ENCODE measurements at regions not wholly inside any gene's neighbourhood (a gene's known extent, or its start where the extent isn't known, plus 50 kb on each side); places are given as distances from the start of the nearest gene placed in this dataset.
A peak's percentile ranks its signal among the peaks of the same experiment; 100 is the strongest.

- no peak for DNase-seq (ENCODE audit: low read depth in 2 of 2)
Observed at GRCh38 chrX:46447384-46447783, 97.8 kb downstream of the ZNF674 start.

GRCh38 chrX:46446727-46447378 lies 98.4 kb downstream of the ZNF674 start:
- DNase-seq (ENCODE audit: low read depth in 2 of 2): peak; percentile 58 to 81

- no peak for DNase-seq (ENCODE audit: low read depth in 2 of 2)
Observed at GRCh38 chrX:46444011-46444410, 101.2 kb downstream of the ZNF674 start.

- DNase-seq (ENCODE audit: low read depth in 2 of 2): no peak
Observed at GRCh38 chrX:46436744-46437143, 108.5 kb downstream of the ZNF674 start.

GRCh38 chrX:46433892-46434291 lies 111.3 kb downstream of the ZNF674 start:
- no peak for DNase-seq (ENCODE audit: low read depth in 2 of 2)

- peak; percentile 21 to 65 for DNase-seq (ENCODE audit: low read depth in 2 of 2)
Observed at GRCh38 chrX:46408553-46409407, 136.4 kb downstream of the ZNF674 start.

GRCh38 chrX:46407753-46408130 lies 137.5 kb downstream of the ZNF674 start:
- DNase-seq (ENCODE audit: low read depth in 2 of 2): no peak

GRCh38 chrX:46407036-46407752 lies 138.0 kb downstream of the ZNF674 start:
- no peak for DNase-seq (ENCODE audit: low read depth in 2 of 2)

GRCh38 chrX:46404774-46405173 lies 140.4 kb downstream of the ZNF674 start:
- DNase-seq (ENCODE audit: low read depth in 2 of 2): no peak

GRCh38 chrX:46400530-46401443 lies 144.4 kb downstream of the ZNF674 start:
- DNase-seq (ENCODE audit: low read depth in 2 of 2): no peak

GRCh38 chrX:46398874-46399273 lies 146.3 kb downstream of the ZNF674 start:
- DNase-seq (ENCODE audit: low read depth in 2 of 2): no peak

- no peak for DNase-seq (ENCODE audit: low read depth in 2 of 2)
Observed at GRCh38 chrX:46398126-46398525, 147.1 kb downstream of the ZNF674 start.

- no peak for DNase-seq (ENCODE audit: low read depth in 2 of 2)
Observed at GRCh38 chrX:46386511-46386910, 158.7 kb downstream of the ZNF674 start.

GRCh38 chrX:46383006-46383405 lies 162.2 kb downstream of the ZNF674 start:
- no peak for DNase-seq (ENCODE audit: low read depth in 2 of 2)

- DNase-seq (ENCODE audit: low read depth in 2 of 2): no peak
Observed at GRCh38 chrX:46382595-46382994, 162.6 kb downstream of the ZNF674 start.

- DNase-seq (ENCODE audit: low read depth in 2 of 2): peak in 1 of 2 experiments; percentile 17
Observed at GRCh38 chrX:46381630-46382029, 163.6 kb downstream of the ZNF674 start.

- DNase-seq (ENCODE audit: low read depth in 2 of 2): no peak
Observed at GRCh38 chrX:46380148-46380752, 165.0 kb downstream of the ZNF674 start.

GRCh38 chrX:46376246-46376885 lies 168.9 kb downstream of the ZNF674 start:
- DNase-seq (ENCODE audit: low read depth in 2 of 2): peak in 1 of 2 experiments; percentile 10

GRCh38 chrX:46375831-46376230 lies 169.4 kb downstream of the ZNF674 start:
- no peak for DNase-seq (ENCODE audit: low read depth in 2 of 2)

- DNase-seq (ENCODE audit: low read depth in 2 of 2): no peak
Observed at GRCh38 chrX:46374371-46374770, 170.8 kb downstream of the ZNF674 start.

- no peak for DNase-seq (ENCODE audit: low read depth in 2 of 2)
Observed at GRCh38 chrX:46367491-46367890, 177.7 kb downstream of the ZNF674 start.

Data from stimulated activated CD4-positive, alpha-beta T cell treated with anti-CD3 and anti-CD28 coated beads, Interleukin-12 subunit alpha, Interleukin-12 subunit beta, amount 100 ng/mL, for 24 hours (primary cell).